HG03565 (cell line): ENCODE measurements at regions not wholly inside any gene's neighbourhood (a gene's known extent, or its start where the extent isn't known, plus 50 kb on each side); places are given as distances from the start of the nearest gene placed in this dataset.

Experiments used
- ATAC-seq: cut with Tn5 transposase; IDR thresholded peaks from one replicate; pipeline ENCODE4 v1.9.1; 2021; ENCODE audit warnings: mild to moderate bottlenecking, moderate library complexity; ENCODE audit not compliant: unreplicated experiment

DNA sequence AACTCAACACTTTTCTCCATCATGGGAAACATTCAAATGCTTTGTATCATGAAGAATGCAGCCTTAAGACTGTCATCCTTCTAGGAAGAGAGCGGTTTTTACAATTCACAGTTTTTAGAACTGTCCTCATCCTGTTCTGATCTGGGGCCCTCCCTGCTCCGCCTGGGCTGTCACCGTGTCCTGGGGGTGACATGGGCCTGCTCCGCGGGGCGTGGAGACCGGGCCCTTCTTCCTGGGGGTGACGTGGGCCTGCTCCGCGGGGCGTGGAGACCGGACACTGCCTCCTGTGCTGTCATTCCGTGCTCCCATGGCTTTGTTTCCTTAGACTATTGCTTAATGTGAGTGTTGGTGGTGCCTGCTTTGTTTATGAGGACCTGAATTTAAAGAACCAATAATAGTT, 122.8 kb downstream of the TMEM18 start:
- no peak for ATAC-seq

DNA sequence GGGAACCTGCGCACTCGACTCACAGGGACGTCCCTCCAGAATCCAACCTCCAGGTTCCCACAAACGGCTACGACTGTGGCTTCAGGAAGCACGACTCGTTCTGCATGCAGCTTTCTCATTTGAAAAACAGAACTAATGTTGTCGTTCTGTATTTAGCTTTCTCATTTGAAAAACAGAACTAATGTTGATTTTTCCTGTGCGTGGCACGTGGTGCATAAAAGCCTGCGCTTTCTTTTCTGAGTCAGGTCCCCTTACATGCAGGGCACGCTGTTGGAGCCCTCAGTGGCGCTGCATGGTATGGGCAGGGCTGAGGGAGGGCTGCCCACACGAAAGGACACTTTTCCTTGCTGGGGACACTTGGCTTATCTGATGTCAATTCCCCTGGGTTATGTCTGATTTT, 124.3 kb downstream of the TMEM18 start:
- ATAC-seq, result no peak

DNA sequence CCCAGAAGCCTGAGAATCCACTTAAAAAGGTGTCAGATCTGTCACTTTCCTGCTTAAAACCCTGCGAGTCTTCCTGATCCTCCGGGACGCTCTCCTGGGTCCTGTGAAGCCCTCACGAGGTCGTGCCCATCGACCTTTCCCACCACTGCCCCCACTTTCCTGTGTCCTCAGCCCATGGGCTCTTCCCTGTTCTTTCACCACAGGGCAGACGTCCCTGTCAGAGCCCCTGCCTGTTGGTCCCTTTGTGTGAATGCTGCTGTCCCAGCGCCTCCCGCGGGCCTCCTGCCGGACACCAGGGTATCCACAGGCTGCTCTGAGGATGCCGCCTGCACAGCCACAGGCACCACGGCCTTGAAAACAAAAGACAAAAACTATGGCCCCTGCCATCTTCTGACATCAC, 125.6 kb downstream of the TMEM18 start:
- no peak for ATAC-seq

DNA sequence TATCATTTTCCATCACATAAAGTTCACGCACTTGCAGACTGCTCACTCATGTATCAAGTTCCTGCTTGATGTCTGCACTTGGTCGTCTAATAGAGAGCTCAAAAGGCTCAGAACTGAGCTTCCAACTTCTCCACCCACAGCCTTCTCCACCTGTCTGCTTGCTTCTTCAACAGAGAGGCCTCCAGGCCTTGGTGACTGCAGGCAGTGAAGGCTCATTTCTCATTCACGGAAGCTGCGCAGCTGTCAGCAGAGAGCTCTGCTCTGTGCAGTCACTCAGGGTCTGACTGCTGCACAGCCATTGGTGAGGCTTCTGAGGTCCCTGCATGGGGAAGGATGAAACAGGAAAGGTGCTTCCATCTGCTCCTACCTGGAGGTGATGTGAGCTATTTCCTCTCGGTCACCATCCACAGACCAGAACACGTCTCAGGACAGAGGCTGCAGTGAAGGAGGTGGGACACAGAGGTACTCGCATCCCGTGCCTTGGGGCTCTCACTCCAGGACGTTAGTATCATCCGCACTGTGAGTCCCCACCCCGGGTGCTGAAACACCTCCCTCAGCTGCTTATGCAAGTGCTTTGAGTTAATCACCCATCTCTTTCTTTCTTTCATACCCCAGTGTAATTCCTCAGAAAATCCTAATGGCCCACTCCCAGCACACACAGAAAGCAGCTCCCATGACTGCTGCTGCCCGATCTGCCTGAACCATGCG, 126.2 kb downstream of the TMEM18 start:
- no peak for ATAC-seq

DNA sequence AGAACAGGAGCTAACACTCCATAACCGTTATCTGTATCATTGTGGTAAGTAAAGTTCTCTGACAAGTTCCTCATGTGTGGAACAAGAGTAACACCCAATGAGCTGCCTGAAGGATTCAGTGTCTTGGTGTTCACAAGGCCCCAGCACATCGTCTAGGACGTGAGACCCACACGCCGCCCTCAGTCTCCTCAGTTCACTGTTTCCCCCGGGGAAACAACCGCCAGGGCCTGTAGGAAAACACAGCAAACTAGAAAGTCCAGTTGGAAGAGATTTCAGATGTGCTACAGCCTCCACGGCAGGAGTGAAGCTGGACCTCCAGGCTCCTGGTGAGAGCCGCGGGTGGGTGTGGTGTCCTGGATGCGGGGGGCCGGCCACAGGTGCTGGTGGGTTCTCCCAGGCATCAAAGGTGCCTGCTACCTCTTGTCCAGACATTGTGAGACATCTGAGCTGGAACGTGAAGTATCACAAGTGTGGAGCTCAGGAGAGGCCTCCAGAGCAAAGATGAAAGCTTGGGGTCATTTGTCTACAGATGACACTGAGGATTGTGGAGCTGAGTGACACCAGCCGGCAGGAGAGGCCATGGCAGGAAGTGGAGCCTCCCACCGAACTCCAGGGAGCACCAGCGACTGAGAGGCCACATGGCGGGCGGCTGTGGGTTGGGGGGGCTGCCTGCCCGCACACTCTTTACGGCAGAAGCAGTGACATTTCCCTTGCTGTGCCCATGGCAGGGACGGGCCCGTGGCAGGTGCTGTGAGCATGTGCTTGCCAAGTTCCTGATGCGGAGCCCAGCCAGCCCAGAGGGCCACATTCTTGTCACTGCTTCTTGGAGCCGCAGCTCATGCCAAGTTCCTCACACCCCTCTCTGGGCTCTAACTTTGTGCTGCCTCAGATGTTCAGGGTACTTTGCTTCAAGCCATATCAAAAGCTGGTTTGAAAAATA, 131.2 kb downstream of the TMEM18 start:
- no peak for ATAC-seq

DNA sequence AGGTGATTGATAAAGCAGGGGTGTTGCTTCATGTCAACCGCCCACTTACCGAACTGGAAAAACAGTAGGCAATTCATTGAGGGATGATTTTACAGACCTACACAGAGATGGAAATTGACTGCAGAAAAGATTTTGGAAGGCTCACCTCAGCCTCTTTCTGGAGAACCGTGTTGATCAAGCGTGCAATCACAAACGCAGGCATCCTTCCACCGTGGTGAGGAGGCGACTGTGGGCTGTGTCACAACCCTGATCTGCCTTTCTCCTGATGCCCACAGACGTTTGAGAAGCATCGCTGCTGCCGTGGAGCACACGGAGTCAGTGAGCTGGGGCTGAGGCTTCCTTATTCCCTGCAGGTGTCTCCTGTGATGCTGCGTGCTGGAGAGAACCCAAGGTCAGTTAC, 132.0 kb downstream of the TMEM18 start:
- ATAC-seq, result no peak

DNA sequence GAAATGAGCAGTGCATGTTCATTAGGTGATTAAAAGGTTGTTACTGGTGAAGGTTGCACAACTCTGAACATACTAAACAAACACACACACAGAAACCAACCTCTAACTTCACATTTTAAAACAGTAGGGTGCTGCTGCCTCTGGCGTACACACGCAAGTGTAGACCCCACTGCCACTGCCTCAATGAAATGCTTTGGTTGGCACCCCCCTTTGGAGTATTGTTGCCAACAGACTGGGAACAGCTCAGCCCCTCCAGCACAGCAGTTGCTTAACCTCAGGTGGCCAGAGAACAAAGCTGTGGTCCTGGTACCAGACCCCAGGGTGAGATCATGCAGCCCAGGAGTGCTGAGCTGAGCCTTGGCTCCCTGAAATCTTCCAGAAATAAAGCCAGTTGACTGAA, 138.6 kb downstream of the TMEM18 start:
- no peak for ATAC-seq

DNA sequence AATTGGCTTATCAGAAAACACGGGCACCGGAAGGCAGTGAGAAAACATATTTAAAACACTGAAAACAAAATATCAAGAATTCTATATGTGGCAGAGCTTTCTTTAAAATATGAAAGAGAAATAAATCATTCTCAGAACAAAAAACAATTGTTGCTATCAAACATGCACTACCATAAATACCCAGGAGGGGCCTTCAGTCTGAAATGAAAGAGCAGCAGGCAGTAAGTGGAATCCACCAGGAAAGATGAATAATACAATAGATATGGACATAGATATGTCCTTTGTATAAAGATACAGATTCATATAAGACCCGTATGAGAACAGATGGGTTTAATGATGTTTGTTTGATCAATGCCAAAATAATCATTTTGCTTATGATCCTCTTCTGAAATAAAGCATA, 142.0 kb downstream of the TMEM18 start:
- no peak for ATAC-seq

DNA sequence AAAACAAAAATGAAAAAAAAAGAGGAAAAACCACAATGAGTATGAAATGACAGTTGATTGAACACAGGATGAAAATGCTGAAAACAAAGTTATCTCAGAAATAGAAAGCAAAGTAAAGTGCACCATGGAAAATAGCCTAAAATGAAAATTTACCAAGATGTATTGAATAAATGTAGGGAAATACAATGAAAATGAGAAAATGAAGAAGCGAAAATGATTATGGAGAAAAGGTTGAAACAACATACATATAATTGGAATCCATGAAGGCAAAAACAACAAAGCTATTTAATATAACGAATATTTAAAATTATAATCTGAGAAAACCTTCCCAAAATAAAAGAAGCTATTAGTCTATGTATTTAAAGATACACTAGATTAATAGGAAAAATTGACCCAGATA, 147.4 kb downstream of the TMEM18 start:
- ATAC-seq, result no peak

DNA sequence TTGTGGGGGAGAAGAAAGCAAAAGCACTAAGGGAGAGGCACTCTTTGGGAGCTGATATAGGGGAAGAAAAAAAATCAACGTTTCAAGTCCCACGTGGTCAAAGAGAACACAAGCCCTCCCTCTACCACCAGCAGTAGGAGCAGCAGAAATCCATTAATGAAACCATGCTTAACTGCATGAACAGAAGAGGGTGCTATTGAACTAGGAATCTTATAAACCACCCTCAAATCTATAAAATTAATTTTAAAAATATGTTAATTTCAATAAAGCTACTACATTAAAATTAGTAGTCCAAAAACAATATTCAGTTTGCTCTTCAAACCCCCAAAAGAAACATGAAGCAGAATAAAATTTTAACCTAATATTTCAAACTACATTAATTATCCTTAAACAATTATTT, 147.8 kb downstream of the TMEM18 start:
- no peak for ATAC-seq

DNA sequence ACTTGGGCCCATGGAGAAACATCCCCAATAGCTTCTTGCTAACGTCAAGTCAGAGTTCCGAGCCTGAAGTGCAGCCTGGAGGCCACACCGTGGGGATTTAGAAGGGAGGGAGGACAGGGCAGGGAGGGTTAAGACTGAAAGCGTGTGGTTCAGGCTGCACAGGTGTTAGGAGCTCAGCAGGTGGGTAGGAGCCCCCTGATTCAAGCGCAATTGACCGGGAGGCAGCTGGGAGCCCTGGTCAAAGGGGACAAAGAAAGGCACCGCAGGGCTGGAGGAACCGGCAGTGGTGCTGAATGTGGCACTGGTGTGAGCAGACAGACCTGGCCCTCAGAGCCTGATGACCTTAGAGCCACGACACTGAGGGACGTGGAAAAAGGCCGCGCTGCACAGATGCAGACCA, 149.6 kb downstream of the TMEM18 start:
- ATAC-seq, result no peak

DNA sequence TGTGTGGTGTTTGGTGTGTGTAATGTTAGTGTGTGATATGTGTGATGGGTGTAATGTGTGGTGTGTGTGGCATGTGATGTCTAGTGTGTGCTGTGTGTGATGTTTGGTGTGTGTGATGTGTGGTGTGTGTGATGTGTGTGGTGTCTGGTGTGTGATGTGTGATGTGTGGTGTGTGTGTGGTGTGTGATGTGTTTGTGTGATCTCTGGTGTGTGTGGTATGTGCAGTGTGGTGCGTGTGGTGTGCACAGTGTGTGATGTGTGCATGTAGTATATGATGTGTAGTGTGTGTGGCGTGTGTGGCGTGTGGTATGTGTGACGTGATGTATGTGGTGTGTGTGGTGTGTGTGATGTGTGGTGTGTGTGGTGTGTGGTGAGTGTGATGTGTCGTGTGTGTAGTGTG, 150.3 kb downstream of the TMEM18 start:
- no peak for ATAC-seq

DNA sequence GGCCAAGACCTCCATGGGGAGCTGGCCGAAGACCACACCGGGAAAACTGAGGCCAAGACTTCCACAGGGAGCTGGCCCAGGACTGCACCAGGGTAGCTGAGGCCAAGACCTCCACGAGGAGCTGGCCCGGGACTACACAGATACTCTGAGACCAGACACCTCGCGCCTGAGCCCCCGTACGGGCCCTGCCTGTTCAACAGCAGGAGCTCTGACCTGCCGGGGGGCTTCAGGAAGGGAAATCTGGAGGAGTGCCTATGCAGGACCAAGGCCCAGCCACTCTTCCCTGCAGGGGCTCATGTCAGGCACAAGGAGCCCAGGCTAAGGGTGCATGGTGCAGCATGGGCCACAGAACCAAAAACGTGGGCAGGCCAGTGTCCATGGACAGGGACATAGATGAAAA, 151.6 kb downstream of the TMEM18 start:
- ATAC-seq, result no peak

DNA sequence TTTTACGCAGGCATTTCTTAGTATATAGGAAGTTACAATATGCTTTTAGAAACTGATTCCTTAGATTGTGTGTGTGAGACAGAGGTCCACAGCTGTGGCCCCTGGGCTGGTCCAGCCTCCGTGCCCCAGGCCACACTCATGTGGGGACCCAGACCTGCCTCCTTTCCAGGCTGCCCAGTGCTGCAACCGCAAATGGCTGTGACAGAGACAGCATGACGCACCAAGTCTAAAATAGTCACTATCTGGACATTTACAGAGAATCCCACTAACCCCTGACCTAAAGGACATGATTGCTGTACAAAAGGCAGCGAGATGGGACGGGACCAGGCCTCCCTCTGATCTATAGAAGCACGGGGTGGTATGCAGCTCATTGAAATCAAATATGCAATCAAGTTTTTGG, 152.2 kb downstream of the TMEM18 start:
- ATAC-seq, result no peak

DNA sequence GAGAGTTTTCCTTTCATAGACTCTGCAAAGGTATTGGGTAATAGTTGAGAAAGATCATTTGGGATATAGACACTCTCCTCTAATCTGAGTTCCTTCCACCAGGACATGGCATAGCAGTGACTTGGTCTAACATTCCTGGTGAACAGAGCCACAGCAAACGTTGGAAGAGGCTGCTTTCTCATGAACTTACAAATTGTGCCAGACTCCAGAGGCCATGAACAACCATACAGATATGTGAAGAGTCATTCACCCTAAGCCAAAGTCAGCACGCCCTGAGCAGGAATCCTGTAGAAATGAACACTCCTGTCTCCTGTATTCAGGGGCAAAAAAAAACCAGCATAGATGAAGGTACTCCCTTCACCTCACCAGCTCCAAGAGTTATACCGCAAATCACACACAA, 152.8 kb downstream of the TMEM18 start:
- no peak for ATAC-seq

DNA sequence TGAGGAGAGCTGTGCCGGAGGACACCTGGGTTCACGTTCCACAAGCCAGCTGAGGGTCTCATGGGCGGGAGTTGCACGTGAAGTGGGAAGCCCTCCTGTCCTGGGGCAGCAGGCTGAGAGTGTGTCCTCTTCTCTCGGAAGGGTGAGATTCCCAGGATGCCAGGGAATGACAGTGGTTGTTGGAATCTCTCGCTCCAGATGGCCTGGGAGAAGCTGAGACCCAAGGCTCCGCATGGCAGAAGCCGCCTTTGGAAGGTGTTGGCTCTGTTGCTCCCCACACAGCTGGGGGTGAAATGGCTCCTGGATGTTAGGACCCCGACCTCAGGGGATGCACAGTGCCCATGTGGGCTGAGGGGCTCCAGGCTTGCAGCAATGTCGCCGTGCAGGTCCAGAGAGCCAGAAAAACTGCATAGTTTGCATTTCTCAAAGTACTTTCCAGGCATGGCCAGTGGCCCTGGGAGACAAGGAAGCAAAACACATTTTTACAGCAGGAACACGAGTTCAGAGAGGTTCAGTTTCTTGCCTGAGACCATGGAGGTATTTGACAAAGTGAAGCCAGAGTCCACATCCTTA, 153.4 kb downstream of the TMEM18 start:
- ATAC-seq, result no peak

DNA sequence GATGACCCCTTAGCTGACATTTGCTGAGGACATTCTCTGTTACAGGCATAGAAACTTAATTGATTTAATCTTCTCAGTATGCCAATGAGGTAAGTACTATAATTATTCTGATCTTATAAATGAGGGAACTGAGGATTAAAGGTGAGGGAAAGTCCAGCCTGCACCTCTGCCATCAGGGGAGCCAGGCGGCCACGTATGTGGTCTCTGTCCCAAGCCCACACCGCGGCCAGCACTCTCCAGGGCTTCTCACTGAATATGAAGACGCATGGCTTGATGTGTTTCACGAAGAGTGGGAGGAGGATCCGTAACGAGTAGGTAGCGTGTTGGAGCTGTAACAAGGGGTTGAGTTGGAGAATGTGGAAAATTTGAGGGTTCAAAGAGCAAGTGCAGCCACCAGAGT, 154.4 kb downstream of the TMEM18 start:
- ATAC-seq, result no peak

DNA sequence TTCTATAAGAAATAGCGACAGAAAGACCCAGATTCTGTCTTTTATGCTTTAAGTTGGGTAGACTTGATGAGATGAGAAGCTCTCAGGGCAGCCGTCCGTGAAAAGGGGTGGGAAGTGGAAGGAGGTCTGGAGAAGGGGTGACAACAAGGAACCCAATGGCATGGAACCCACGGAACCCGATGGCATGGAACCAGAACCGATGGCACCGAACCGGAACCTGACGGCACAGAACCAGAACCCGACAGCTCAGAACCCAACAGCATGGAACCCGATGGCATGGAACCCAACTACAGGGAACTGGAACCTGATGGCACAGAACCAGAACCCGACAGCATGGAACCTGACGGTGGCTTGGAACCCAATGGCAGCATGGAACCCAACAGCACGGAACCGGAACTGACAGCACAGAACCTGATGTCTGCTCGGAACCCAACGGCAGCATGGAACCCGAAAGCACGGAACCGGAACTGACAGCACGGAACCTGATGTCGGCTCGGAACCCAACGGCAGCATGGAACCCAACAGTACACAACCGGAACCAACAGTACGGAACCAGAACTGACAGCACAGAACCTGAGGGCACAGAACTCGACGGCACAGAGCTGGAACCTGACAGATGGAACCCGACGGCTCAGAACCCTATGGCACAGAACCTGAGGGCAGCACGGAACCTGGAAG, 155.2 kb downstream of the TMEM18 start:
- no peak for ATAC-seq

DNA sequence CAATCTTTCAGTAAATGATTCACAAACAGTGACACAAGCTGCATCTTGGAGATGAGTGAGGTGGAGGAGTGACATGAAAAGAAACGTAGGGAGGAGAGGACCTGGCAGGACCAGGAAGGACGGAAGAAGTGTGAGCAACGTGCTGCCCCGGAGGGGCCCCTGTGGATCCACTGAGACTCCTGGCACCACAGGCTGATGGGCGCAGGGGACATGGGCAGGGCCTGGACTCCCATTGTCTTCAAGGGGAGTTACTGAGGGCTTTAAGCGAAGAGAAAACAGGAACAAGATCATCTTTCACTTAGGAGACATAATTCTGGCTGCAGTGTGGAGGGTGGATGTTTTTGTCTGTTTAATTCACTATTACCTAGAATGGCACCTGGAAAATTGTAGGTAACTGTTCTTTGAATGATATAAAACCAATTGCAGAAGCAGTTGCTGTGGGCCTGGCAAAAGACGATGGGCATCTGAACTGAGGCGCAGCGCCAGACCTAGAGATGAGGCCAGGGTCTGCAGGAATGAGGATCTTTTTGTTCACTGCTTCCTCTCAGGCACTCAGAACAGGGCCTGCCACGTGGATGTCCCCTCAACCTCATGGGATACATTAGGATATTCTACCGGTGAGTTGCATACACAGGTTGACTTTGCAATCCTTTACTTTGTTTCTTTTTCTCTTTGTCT, 156.4 kb downstream of the TMEM18 start:
- ATAC-seq, result no peak

DNA sequence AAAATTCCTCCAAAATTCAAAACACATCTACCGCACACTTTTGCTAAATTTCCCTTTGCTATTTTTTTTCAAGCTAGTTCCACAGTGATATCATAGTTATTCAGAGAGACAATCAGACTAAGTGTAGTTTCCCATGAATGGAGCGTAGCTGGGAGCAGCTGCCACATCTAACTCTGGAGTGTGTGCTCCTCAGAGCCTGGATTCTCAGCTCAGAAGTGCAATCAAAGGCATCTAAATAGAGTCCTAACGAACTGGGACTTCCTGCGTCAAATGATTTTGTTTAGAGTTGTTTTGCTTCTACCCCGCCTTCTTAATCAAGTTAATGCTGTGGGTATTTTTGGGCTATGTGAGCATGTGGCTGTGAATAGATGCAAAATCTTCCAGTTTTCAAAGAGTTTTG, 160.3 kb downstream of the TMEM18 start:
- no peak for ATAC-seq

DNA sequence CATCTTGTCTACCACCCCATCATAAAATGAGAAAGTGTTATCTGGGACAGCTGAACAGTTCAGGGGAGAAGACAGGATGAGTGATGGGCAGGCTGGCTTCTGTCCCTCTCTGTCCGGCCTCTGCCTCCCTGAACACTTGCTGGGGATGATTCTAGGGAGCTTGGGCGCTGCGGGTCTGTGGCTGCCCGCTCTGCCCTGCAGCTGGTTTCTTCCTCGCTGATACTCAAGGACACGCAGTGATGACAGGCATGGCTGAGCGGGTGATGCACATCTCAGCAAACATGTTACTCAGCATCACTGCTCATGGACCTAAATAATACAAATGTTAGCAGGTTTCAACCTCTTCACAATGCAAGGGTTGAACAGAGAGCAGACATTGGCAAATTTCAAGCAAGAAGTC, 161.1 kb downstream of the TMEM18 start:
- ATAC-seq, result no peak
